ENCODE measurements at regions not wholly inside any gene's neighbourhood (a gene's known extent, or its start where the extent isn't known, plus 50 kb on each side); places are given as distances from the start of the nearest gene placed in this dataset.

DNA sequence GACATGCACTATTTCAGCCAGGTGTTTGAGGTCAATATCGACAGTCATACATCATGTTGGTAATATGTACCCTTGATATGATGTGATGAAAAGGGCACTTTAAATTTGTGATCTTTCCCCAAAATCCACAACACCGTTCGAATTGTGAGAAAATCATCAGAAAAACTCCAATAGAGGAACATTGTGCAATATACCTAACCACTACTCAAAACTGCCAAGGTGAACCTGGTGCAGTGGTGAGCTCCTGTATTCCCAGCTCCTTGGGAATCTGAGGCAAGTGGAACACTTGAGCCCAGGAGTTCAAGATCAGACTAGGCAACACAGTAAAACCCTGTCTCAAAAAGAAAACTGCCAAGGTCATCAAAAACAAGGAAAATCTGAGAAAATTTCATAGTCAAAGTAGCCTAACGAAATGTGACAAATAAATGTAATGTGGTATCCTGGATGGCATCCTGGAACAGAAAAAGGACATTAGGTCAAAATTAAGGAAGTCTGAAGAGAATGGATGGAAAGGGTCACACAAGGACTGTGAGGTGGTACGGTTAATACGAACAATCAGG lies 55.6 kb upstream of the LSM6 start:
- ChIA-PET CTCF (interaction anchor here (1.5 kb wide), 1 partner anchor 25 kb away, joined by 5 read pairs; no protein-coding TSS in a partner anchor), POLR2A (no interaction called here)
- Mint-ChIP-seq H3K27me3 (ENCODE audit: low read depth) (no peaks in the 10 kb centered on the region; the same call in 1 of the 2 replicates), H3K4me3 (no peak overlapping the region), H3K36me3 (no peaks in the 10 kb centered on the region), H3K27ac (no peak overlapping the region), H3K4me1 (peaks cover 7% of the 10 kb centered on the region), H3K9me3 (peaks cover 30% of the 10 kb centered on the region)
- no peak for TF ChIP-seq HMGA2 (CRISPR knock-in tag; IDR thresholded peaks at IDR 0.05)
- no peak for TF ChIP-seq GRHL2 (CRISPR knock-in tag; IDR thresholded peaks at IDR 0.05; ENCODE audit: insufficient replicate concordance, severe bottlenecking)
- TF ChIP-seq CREM (CRISPR knock-in tag; IDR thresholded peaks at IDR 0.05), result no peak
- no peak for TF ChIP-seq CREB1 (CRISPR knock-in tag; IDR thresholded peaks at IDR 0.05)
- TF ChIP-seq ZNF121 (CRISPR knock-in tag; IDR thresholded peaks at IDR 0.05), result no peak
- TF ChIP-seq CBFB (CRISPR knock-in tag; IDR thresholded peaks at IDR 0.05; ENCODE audit: low read depth), result no peak
- TF ChIP-seq KAT7 (CRISPR knock-in tag; IDR thresholded peaks at IDR 0.05; ENCODE audit: borderline replicate concordance), result no peak
- no peak for TF ChIP-seq IRF2 (CRISPR knock-in tag; IDR thresholded peaks at IDR 0.05; ENCODE audit: borderline replicate concordance, low read depth)
- TF ChIP-seq ZNF263 (CRISPR knock-in tag; IDR thresholded peaks at IDR 0.05; ENCODE audit: low read depth), result no peak
- TF ChIP-seq, protein P1, sequence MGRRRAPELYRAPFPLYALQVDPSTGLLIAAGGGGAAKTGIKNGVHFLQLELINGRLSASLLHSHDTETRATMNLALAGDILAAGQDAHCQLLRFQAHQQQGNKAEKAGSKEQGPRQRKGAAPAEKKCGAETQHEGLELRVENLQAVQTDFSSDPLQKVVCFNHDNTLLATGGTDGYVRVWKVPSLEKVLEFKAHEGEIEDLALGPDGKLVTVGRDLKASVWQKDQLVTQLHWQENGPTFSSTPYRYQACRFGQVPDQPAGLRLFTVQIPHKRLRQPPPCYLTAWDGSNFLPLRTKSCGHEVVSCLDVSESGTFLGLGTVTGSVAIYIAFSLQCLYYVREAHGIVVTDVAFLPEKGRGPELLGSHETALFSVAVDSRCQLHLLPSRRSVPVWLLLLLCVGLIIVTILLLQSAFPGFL (CRISPR knock-in tag; IDR thresholded peaks at IDR 0.05; ENCODE audit: borderline replicate concordance), result no peak
- no peak for TF ChIP-seq CTCF (IDR thresholded peaks at IDR 0.05)
- TF ChIP-seq ZBTB21 (CRISPR knock-in tag; IDR thresholded peaks at IDR 0.05; ENCODE audit: borderline replicate concordance), result no peak
- no peak for TF ChIP-seq GABPB1 (CRISPR knock-in tag; IDR thresholded peaks at IDR 0.05)
- TF ChIP-seq, protein P2, sequence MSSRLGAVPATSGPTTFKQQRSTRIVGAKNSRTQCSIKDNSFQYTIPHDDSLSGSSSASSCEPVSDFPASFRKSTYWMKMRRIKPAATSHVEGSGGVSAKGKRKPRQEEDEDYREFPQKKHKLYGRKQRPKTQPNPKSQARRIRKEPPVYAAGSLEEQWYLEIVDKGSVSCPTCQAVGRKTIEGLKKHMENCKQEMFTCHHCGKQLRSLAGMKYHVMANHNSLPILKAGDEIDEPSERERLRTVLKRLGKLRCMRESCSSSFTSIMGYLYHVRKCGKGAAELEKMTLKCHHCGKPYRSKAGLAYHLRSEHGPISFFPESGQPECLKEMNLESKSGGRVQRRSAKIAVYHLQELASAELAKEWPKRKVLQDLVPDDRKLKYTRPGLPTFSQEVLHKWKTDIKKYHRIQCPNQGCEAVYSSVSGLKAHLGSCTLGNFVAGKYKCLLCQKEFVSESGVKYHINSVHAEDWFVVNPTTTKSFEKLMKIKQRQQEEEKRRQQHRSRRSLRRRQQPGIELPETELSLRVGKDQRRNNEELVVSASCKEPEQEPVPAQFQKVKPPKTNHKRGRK (CRISPR knock-in tag; IDR thresholded peaks at IDR 0.05; ENCODE audit: borderline replicate concordance), result no peak
- no peak for TF ChIP-seq FOXP4 (CRISPR knock-in tag; IDR thresholded peaks at IDR 0.05)
- no peak for TF ChIP-seq ZNF317 (CRISPR knock-in tag; IDR thresholded peaks at IDR 0.05; ENCODE audit: borderline replicate concordance, low read depth)
- no peak for TF ChIP-seq ZNF396 (CRISPR knock-in tag; IDR thresholded peaks at IDR 0.05; ENCODE audit: borderline replicate concordance)
- no peak for TF ChIP-seq ELF4 (CRISPR knock-in tag; IDR thresholded peaks at IDR 0.05; ENCODE audit: low read depth)
- TF ChIP-seq ATF3 (CRISPR knock-in tag; conservative IDR thresholded peaks at IDR 0.05), result no peak
- no peak for ATAC-seq
- DNase-seq (ENCODE audit: low spot score), result no peak

GRCh38 chr4:146114066-146114465 lies 61.5 kb upstream of the LSM6 start:
- Mint-ChIP-seq H3K9me3 (peaks cover 30% of the 10 kb centered on the region), H3K27me3 (ENCODE audit: low read depth) (no peaks in the 10 kb centered on the region; the same call in 1 of the 2 replicates)
- TF ChIP-seq TP53 (CRISPR knock-in tag; IDR thresholded peaks at IDR 0.05), result no peak
- no peak for TF ChIP-seq GTF2I (CRISPR knock-in tag; conservative IDR thresholded peaks at IDR 0.05)
- TF ChIP-seq FOXP4 (CRISPR knock-in tag; IDR thresholded peaks at IDR 0.05), result no peak
- no peak for TF ChIP-seq CREM (CRISPR knock-in tag; IDR thresholded peaks at IDR 0.05)
- TF ChIP-seq USF1 (CRISPR knock-in tag; IDR thresholded peaks at IDR 0.05), result no peak
- no peak for TF ChIP-seq TEAD4 (CRISPR knock-in tag; IDR thresholded peaks at IDR 0.05)
- TF ChIP-seq NR2C2 (CRISPR knock-in tag; IDR thresholded peaks at IDR 0.05), result no peak

More at GRCh38 chr4:146114066-146114465, 61.5 kb upstream of the LSM6 start:
- POLR2A ChIA-PET, result no interaction called here
- no peaks in the 10 kb centered on the region for H3K4me1 Mint-ChIP-seq
- H3K36me3 Mint-ChIP-seq, result no peaks in the 10 kb centered on the region
- no peak overlapping the region for H3K4me3 Mint-ChIP-seq
- ATAC-seq (no peak), DNase-seq (ENCODE audit: low spot score) (no peak)
- CTCF ChIA-PET, result interaction anchor here (1.7 kb wide), 1 partner anchor 19 kb away, joined by 5 read pairs; no protein-coding TSS in a partner anchor
- H3K27ac Mint-ChIP-seq, result no peak overlapping the region

All from WTC11 (cell line).